ENCODE measurements at regions not wholly inside any gene's neighbourhood (a gene's known extent, or its start where the extent isn't known, plus 50 kb on each side); places are given as distances from the start of the nearest gene placed in this dataset.

DNA sequence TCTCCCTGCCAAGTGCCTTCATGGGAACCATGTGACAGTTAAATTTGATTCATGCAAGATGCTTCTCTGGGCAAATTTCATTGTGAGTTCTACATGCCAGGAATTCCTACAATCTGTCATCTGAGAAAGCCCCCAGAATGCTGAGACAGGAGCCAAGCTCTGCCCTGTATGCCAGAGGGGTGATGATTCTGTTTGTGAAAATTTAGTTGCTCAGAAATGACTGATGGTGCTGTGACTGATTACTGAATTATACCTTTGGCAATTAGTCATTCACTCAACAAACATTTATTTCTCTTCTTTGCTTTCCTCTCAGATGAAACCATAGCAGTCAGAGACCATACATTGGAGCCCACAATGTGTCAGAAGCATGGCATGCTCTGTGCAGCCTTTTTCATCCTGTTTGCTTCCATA lies 69.0 kb upstream of the ZBED5 start:
- H3K4me3 Mint-ChIP-seq = no peak overlapping the region
- no peaks in the 10 kb centered on the region for H3K36me3 Mint-ChIP-seq
- ATAC-seq (ENCODE audit: low read depth) (no peak), DNase-seq (ENCODE audit: low spot score in 2 of 2) (no peak)
- peaks cover 8% of the 10 kb centered on the region for H3K4me1 Mint-ChIP-seq
- no peaks in the 10 kb centered on the region for H3K9me3 Mint-ChIP-seq
- no peak overlapping the region for H3K27ac Mint-ChIP-seq
- H3K27me3 Mint-ChIP-seq = peaks cover 16% of the 10 kb centered on the region

DNA sequence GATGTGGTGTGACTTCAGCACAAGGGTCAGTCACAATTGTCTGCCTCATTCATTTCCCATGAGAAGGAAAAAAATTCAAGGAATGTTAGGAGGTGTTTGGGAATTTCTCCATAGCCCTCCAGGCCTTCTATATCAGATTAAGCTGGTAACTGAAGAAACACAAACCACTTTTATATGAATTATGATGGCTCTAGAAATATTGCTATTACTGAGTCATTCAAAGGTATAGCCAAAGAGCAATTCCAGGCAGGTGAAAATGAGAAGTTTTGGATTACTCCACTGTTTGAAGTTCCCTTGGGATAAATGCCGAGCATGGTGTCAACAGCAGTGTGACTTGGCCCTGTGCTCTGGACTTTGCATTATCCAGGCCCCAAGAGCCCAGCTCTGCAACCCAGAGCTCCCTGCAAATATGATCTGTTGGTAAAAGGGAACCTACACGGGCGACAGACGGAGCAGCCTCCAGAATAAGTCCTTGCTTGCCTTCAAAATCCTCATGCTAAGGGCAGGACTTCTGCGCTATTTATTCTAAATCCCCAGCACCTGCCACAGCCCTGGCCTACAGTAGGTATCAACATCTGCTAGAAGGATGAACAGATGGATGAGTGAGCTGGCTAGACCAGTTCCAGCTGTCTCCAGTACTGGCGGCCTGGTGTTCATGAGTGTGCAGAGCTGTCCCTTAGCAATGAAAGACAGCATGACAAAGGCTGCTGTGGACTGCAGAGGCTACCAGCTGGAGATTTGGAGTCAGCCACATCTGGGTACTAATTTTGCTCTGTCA lies 67.5 kb upstream of the ZBED5 start:
- H3K9me3 Mint-ChIP-seq = no peaks in the 10 kb centered on the region
- H3K27ac Mint-ChIP-seq = no peak overlapping the region
- no peaks in the 10 kb centered on the region for H3K36me3 Mint-ChIP-seq
- DNase-seq (ENCODE audit: low spot score in 2 of 2) = no peak
- no peaks in the 10 kb centered on the region for H3K4me1 Mint-ChIP-seq
- no peak overlapping the region for H3K4me3 Mint-ChIP-seq
- ATAC-seq (ENCODE audit: low read depth) = no peak
- H3K27me3 Mint-ChIP-seq = peaks cover 10% of the 10 kb centered on the region

DNA sequence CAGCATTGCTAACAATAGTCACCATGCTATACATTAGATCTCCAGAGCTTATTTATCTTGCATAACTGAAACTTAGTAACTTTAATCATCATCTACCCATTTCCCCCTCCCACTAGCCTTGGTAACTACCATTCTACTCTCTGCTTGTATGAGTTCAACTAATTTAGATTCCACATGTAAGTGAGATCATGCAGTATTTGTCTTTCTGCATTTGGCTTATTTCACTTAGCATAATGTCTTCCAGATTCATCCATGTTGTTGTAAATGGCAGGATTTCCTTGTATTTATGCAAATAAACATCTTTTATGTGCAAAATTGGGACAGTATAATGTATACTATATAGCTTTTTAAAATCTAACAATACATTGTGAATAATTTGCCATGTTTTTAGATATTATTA lies 66.0 kb upstream of the ZBED5 start:
- Mint-ChIP-seq H3K4me1 (no peaks in the 10 kb centered on the region), H3K9me3 (no peaks in the 10 kb centered on the region), H3K27ac (no peak overlapping the region), H3K36me3 (no peaks in the 10 kb centered on the region), H3K27me3 (peaks cover 9% of the 10 kb centered on the region), H3K4me3 (no peak overlapping the region)
- no peak for ATAC-seq (ENCODE audit: low read depth)
- no peak for DNase-seq (ENCODE audit: low spot score in 2 of 2)

DNA sequence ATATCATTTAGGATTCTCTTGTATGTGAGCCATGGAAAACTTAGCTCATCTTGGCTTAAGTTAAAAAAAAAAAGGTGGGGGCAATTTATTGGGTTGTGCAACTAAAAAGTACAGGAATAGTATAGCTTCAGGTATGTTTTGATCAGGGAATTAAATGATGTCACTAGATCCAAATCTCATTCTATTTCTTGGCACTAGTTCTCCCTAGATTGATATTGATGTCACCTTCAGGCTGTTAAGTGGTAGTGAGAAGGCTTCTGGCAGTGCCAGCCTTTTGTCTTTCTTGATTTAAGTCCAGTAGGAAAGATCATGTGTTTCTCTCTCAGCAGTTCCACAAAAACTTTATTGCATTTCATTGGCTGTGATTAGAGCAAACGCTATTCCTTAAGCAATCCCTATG lies 65.0 kb upstream of the ZBED5 start:
- no peak overlapping the region for H3K4me3 Mint-ChIP-seq
- no peak for ATAC-seq (ENCODE audit: low read depth)
- no peak for DNase-seq (ENCODE audit: low spot score in 2 of 2)
- H3K36me3 Mint-ChIP-seq = peaks cover 3% of the 10 kb centered on the region
- H3K27ac Mint-ChIP-seq = no peak overlapping the region
- no peaks in the 10 kb centered on the region for H3K4me1 Mint-ChIP-seq
- H3K9me3 Mint-ChIP-seq = peaks cover 6% of the 10 kb centered on the region
- peaks cover 5% of the 10 kb centered on the region for H3K27me3 Mint-ChIP-seq

DNA sequence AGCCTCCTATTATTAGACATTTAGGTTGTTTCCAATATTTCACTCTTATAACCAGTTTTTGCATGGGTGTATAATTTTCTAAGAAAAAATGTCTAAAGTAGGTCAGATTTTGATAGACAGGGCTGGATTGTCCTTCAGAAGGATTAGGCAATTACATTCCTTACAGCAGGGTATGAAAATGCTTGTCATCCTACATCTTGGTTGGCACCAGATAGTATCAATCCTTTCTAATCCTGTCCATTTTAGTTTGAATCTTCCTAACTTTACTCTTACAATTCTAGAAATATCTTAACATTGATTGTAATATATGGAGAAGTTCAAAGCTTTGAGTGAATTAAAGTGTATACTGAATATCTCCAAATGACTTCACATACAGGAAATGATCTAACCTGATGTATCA lies 63.0 kb upstream of the ZBED5 start:
- Mint-ChIP-seq H3K4me1 (no peaks in the 10 kb centered on the region), H3K27ac (no peak overlapping the region), H3K9me3 (peaks cover 6% of the 10 kb centered on the region), H3K36me3 (peaks cover 3% of the 10 kb centered on the region), H3K27me3 (peaks cover 2% of the 10 kb centered on the region), H3K4me3 (no peak overlapping the region)
- DNase-seq (ENCODE audit: low spot score in 2 of 2) (no peak), ATAC-seq (ENCODE audit: low read depth) (no peak)

DNA sequence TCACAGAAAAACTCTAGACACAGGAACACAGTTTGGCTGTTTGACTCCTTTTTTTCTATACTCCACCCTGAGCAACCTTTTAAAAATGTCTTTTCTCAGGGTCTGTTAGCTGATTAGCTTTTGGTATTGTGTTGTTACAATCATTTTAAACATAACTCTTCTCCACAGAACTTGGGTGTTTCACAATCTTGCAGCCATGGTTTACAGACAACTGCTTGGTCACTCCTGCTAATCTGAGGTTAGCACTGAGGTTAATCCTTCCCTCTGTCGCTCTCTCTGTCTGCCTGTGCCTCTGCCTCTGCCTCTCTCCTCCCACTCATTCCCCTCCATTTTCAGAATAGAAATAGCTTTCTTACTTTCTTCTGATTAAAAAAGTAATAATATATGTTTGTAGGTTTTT lies 62.4 kb upstream of the ZBED5 start:
- peaks cover 2% of the 10 kb centered on the region for H3K27me3 Mint-ChIP-seq
- H3K36me3 Mint-ChIP-seq = peaks cover 3% of the 10 kb centered on the region
- DNase-seq (ENCODE audit: low spot score in 2 of 2) = no peak

DNA sequence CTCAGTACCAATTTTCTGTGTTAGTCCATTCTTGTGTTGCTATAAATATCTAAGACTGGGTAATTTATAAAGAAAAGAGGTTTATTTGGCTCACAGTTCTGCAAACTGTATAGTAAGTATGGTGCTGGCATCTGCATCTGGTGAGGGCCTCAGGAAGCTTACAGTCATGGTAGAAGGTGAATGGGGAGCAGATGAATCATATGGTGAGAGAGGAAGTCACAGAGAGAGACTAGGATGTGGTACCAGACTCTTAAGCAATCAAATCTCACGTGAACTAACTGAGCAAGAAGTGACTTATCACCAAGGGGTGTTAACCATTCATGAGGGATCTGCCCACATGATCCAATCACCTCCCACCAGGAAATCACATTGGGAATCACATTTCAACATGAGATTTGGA lies 60.8 kb upstream of the ZBED5 start:
- peaks cover 3% of the 10 kb centered on the region for H3K36me3 Mint-ChIP-seq
- peaks cover 2% of the 10 kb centered on the region for H3K27me3 Mint-ChIP-seq
- H3K9me3 Mint-ChIP-seq = peaks cover 6% of the 10 kb centered on the region
- no peak for ATAC-seq (ENCODE audit: low read depth)
- peaks cover 2% of the 10 kb centered on the region for H3K4me1 Mint-ChIP-seq
- no peak overlapping the region for H3K4me3 Mint-ChIP-seq
- no peak for DNase-seq (ENCODE audit: low spot score in 2 of 2)
- H3K27ac Mint-ChIP-seq = no peak overlapping the region

More for the DNA sequence above, 62.4 kb upstream of the ZBED5 start:
- Mint-ChIP-seq H3K27ac (no peak overlapping the region), H3K4me3 (no peak overlapping the region), H3K9me3 (peaks cover 6% of the 10 kb centered on the region), H3K4me1 (no peaks in the 10 kb centered on the region)
- no peak for ATAC-seq (ENCODE audit: low read depth)

DNA sequence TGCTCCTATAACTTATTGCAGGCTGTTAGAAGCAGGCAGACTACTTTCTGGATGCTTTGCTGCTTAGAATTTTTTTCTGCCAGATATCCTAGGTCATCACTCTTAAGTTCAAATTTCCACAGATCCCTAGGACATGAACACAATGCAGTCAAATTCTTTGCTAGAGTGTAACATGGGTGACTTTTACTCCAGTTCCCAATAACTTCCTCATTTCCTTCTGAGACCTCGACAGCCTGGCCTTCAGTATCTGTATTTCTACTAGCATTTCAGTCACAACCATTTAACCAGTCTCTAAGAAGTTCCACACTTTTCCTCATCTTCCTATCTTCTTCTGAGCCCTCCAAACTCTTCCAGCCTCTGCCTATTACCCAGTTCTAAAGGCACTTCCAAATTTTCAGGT lies 60.4 kb upstream of the ZBED5 start:
- DNase-seq (ENCODE audit: low spot score in 2 of 2) (no peak), ATAC-seq (ENCODE audit: low read depth) (no peak)
- Mint-ChIP-seq H3K9me3 (peaks cover 6% of the 10 kb centered on the region), H3K4me3 (no peak overlapping the region), H3K36me3 (peaks cover 3% of the 10 kb centered on the region), H3K27ac (no peak overlapping the region), H3K27me3 (peaks cover 2% of the 10 kb centered on the region), H3K4me1 (peaks cover 5% of the 10 kb centered on the region)

DNA sequence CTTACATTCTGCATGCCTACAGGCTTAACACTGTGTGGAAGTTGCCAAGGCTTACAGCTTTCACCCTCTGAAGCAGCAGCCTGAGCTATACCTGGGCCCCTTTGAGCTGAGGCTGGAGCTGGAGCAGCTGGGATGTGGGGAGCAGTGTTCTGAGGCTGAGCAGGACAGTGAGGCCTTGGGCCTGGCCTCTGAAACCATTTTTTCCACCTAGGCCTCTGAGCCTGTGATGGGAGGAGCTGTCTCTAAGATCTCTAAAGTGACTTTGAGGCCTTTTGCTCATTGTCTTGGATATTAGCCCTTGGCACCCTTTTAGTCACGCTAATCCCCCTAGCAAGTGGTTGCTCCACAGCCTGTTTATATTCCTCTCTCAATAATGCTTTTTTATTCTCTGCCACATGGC lies 59.9 kb upstream of the ZBED5 start:
- peaks cover 2% of the 10 kb centered on the region for H3K27me3 Mint-ChIP-seq
- H3K9me3 Mint-ChIP-seq = peaks cover 6% of the 10 kb centered on the region
- DNase-seq (ENCODE audit: low spot score in 2 of 2) = no peak
- H3K4me1 Mint-ChIP-seq = peaks cover 5% of the 10 kb centered on the region
- peaks cover 3% of the 10 kb centered on the region for H3K36me3 Mint-ChIP-seq
- no peak overlapping the region for H3K27ac Mint-ChIP-seq
- H3K4me3 Mint-ChIP-seq = no peak overlapping the region
- ATAC-seq (ENCODE audit: low read depth) = no peak

DNA sequence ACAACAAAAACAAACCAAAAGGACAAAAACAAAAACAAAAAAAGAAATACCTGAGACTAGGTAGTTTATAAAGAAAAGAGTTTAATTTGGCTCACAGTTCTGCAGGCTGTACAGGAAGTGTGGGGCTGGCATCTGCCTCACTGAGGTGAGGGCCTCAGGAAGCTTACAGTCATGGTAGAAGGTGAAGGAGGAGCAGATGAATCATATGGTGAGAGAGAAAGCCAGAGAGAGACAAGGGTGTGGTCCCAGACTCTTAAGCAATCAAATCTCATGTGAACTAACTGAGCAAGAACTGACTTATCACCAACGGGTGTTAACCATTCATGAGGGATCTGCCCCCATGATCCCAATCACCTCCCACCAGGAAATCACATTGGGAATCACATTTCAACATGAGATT lies 58.8 kb upstream of the ZBED5 start:
- DNase-seq (ENCODE audit: low spot score in 2 of 2) = no peak
- no peak for ATAC-seq (ENCODE audit: low read depth)
- H3K27ac Mint-ChIP-seq = no peak overlapping the region
- H3K27me3 Mint-ChIP-seq = peaks cover 2% of the 10 kb centered on the region
- no peak overlapping the region for H3K4me3 Mint-ChIP-seq
- peaks cover 6% of the 10 kb centered on the region for H3K9me3 Mint-ChIP-seq
- H3K4me1 Mint-ChIP-seq = peaks cover 5% of the 10 kb centered on the region
- H3K36me3 Mint-ChIP-seq = peaks cover 3% of the 10 kb centered on the region

DNA sequence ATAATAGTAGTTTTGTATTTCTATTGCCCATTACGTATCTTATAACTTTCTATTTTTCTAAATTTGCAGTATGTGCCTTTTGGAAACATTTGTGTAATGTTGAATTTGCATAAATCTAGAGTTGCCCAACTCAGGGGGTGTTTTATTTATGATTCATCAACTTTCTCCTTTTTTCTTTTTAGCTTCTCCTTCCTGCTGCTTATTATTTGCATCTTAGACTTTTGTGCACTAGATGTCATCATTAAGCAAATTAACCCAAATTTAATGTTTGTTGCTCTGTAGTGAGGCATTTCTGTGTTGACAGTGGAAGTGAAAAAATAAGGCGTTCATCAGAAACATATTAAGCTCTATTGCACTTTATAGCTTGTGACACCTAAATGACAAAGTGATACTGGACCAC lies 56.2 kb upstream of the ZBED5 start:
- ATAC-seq (ENCODE audit: low read depth) (peak; percentile 62), DNase-seq (ENCODE audit: low spot score in 2 of 2) (no peak)
- Mint-ChIP-seq H3K36me3 (peaks cover 3% of the 10 kb centered on the region), H3K9me3 (peaks cover 6% of the 10 kb centered on the region), H3K27me3 (peaks cover 2% of the 10 kb centered on the region), H3K27ac (peak overlapping the region; percentile 29), H3K4me1 (peaks cover 5% of the 10 kb centered on the region), H3K4me3 (no peak overlapping the region)

DNA sequence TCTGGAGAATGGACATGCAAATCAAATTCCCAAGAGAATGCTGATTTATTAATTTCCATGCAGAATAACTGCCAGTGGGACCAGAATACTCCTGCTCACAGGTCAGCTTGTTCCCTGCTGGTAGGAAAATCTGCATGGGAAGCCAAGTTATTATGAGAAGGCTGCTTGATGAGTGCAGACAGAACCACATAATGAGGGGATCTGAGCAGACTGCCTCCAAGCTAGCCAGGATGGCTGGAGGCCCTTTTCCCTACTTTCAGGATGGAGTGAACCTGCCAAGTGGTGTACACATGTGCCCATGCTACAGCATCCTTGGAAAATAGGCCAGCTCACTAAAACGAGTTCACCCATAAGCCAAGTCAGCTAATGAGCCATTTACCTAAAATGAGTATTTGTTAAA lies 55.2 kb upstream of the ZBED5 start:
- DNase-seq (ENCODE audit: low spot score in 2 of 2) = no peak
- peaks cover 5% of the 10 kb centered on the region for H3K4me1 Mint-ChIP-seq
- H3K27ac Mint-ChIP-seq = no peak overlapping the region
- peaks cover 1% of the 10 kb centered on the region for H3K27me3 Mint-ChIP-seq
- no peak for ATAC-seq (ENCODE audit: low read depth)
- H3K36me3 Mint-ChIP-seq = peaks cover 2% of the 10 kb centered on the region
- peaks cover 1% of the 10 kb centered on the region for H3K9me3 Mint-ChIP-seq
- no peak overlapping the region for H3K4me3 Mint-ChIP-seq

DNA sequence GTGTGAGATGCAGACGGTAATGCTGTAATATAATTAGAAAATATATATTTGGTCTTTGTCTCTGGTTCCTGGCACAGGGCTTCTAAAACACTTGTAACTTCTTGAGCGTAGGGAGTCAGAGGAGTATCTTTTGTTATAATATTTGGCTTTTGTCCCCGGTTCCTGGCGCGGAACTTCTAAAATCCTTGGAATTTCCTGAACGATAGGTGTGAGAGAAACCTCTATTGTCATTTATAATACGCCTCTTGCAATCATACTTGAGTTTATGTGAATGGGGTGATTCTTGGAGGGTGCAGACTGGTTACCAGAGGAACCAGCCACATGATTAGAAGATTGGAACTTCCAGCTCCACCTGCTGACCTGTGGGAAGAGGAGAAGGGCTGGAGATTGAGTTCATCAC lies 54.1 kb upstream of the ZBED5 start:
- H3K4me3 Mint-ChIP-seq = no peak overlapping the region
- DNase-seq (ENCODE audit: low spot score in 2 of 2) (no peak), ATAC-seq (ENCODE audit: low read depth) (no peak)
- H3K27me3 Mint-ChIP-seq = no peaks in the 10 kb centered on the region
- H3K4me1 Mint-ChIP-seq = peaks cover 5% of the 10 kb centered on the region
- no peak overlapping the region for H3K27ac Mint-ChIP-seq
- H3K36me3 Mint-ChIP-seq = no peaks in the 10 kb centered on the region
- H3K9me3 Mint-ChIP-seq = no peaks in the 10 kb centered on the region

DNA sequence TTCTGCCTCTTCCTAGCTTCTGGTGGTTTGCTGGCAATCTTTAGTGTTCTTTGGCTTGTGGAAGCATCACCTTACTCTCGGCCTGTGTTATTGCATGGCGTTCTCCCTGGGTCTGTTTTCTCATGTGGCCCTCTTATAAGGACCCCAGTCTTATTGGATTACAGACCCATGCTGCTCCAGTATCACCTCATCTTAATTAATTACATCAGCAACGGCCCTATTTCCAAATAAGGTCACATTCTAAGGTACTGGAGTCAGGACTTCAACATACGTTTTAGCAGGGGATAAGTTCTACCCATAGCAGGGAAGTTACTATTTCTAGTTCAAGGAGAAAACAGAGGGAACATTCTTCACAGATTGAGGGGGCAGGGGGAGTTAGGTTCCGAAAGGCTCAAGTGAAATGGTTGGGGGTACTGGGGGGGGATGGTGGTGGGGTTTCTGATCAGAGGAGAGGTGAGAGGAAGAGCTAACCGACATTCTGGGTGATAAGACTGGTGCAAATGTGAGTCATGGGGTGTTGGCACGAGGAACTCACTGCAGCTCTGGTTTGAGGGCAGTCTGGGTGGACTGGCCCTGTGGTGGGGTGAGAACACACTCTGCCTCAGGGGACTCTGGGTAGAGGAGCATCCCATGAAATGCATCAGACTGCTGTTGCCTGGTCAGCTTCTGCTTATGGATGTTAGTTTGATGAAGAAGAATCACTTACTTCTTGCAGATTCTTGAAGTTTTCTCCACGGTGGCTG lies 51.5 kb upstream of the ZBED5 start:
- Mint-ChIP-seq H3K36me3 (no peaks in the 10 kb centered on the region), H3K4me3 (no peak overlapping the region), H3K4me1 (peaks cover 5% of the 10 kb centered on the region), H3K27ac (no peak overlapping the region), H3K27me3 (peaks cover 2% of the 10 kb centered on the region), H3K9me3 (no peaks in the 10 kb centered on the region)
- ATAC-seq (ENCODE audit: low read depth) (no peak), DNase-seq (ENCODE audit: low spot score in 2 of 2) (no peak)

All from memory B cell (primary cell).